ENCODE measurements at regions not wholly inside any gene's neighbourhood (a gene's known extent, or its start where the extent isn't known, plus 50 kb on each side); places are given as distances from the start of the nearest gene placed in this dataset.

- WGBS, result 61% methylated on average over 7 of the region's 7 CpGs
- Histone ChIP-seq H3K27me3 (no peaks in the 10 kb centered on the region), H3K27ac (replicated peaks in 1 of 4) (no peak overlapping the region), H3K4me3 (no peak overlapping the region), H3K9me3 (no peaks in the 10 kb centered on the region), H3K4me1 (no peaks in the 10 kb centered on the region), H3K36me3 (no peaks in the 10 kb centered on the region)
- intact Hi-C loops (cut with DNase I), result no loop called here
- TF ChIP-seq POLR2A (IDR thresholded peaks at IDR 0.05; ENCODE audit: low read depth) (no peak), EP300 (IDR thresholded peaks at IDR 0.05) (no peak), CTCF (IDR thresholded peaks at IDR 0.05) (no peak), POLR2AphosphoS5 (IDR thresholded peaks at IDR 0.05) (no peak)
- DNase-seq (ENCODE audit: extremely low spot score), result no peak
Measured at GRCh38 chr4:13865871-13866669, 238.5 kb upstream of the BOD1L1 start.

- H3K9me3 ChIP-seq, result no peaks in the 10 kb centered on the region
- no peak for TF ChIP-seq CTCF (IDR thresholded peaks at IDR 0.05)
- TF ChIP-seq POLR2AphosphoS5 (IDR thresholded peaks at IDR 0.05), result no peak
- no peak for TF ChIP-seq EP300 (IDR thresholded peaks at IDR 0.05)
- no peak for TF ChIP-seq POLR2A (IDR thresholded peaks at IDR 0.05; ENCODE audit: low read depth)
- no peaks in the 10 kb centered on the region for H3K4me1 ChIP-seq
- intact Hi-C loops (cut with DNase I), result no loop called here
- no peak overlapping the region for H3K27ac ChIP-seq (replicated peaks in 1 of 4)
- H3K27me3 ChIP-seq, result no peaks in the 10 kb centered on the region
- no peaks in the 10 kb centered on the region for H3K36me3 ChIP-seq
- 97% methylated on average over 1 of the region's 1 CpG for WGBS
- no peak for DNase-seq (ENCODE audit: extremely low spot score)
- H3K4me3 ChIP-seq, result no peak overlapping the region
Measured at GRCh38 chr4:13866881-13867280, 239.4 kb upstream of the BOD1L1 start.

- H3K9me3 ChIP-seq, result no peaks in the 10 kb centered on the region
- TF ChIP-seq CTCF (IDR thresholded peaks at IDR 0.05), result no peak
- no peak for TF ChIP-seq POLR2AphosphoS5 (IDR thresholded peaks at IDR 0.05)
- TF ChIP-seq EP300 (IDR thresholded peaks at IDR 0.05), result no peak
- TF ChIP-seq POLR2A (IDR thresholded peaks at IDR 0.05; ENCODE audit: low read depth), result no peak
- H3K27me3 ChIP-seq, result no peaks in the 10 kb centered on the region
- H3K4me3 ChIP-seq, result no peak overlapping the region
- H3K4me1 ChIP-seq, result no peaks in the 10 kb centered on the region
- H3K36me3 ChIP-seq, result no peaks in the 10 kb centered on the region
- H3K27ac ChIP-seq (replicated peaks in 1 of 4), result no peak overlapping the region
- intact Hi-C loops (cut with DNase I), result no loop called here
- DNase-seq (ENCODE audit: extremely low spot score), result no peak
Measured at GRCh38 chr4:13872155-13872554, 244.6 kb upstream of the BOD1L1 start.

- Histone ChIP-seq H3K27me3 (no peaks in the 10 kb centered on the region), H3K36me3 (no peaks in the 10 kb centered on the region), H3K27ac (replicated peaks in 1 of 4) (no peak overlapping the region), H3K4me3 (no peak overlapping the region), H3K9me3 (no peaks in the 10 kb centered on the region), H3K4me1 (no peaks in the 10 kb centered on the region)
- DNase-seq (ENCODE audit: extremely low spot score), result no peak
- no peak for TF ChIP-seq POLR2AphosphoS5 (IDR thresholded peaks at IDR 0.05)
- TF ChIP-seq CTCF (IDR thresholded peaks at IDR 0.05), result no peak
- no peak for TF ChIP-seq POLR2A (IDR thresholded peaks at IDR 0.05; ENCODE audit: low read depth)
- WGBS, result 77% methylated on average over 3 of the region's 3 CpGs
- intact Hi-C loops (cut with DNase I), result no loop called here
Measured at GRCh38 chr4:13872955-13873354, 245.4 kb upstream of the BOD1L1 start.

- no peak for TF ChIP-seq POLR2AphosphoS5 (IDR thresholded peaks at IDR 0.05)
- no peak for TF ChIP-seq EP300 (IDR thresholded peaks at IDR 0.05)
- TF ChIP-seq CTCF (IDR thresholded peaks at IDR 0.05), result no peak
- no peak for TF ChIP-seq POLR2A (IDR thresholded peaks at IDR 0.05; ENCODE audit: low read depth)
- WGBS, result 78% methylated on average over 1 of the region's 1 CpG
- no peaks in the 10 kb centered on the region for H3K27me3 ChIP-seq
- no peaks in the 10 kb centered on the region for H3K9me3 ChIP-seq
- no peaks in the 10 kb centered on the region for H3K4me1 ChIP-seq
- H3K27ac ChIP-seq (replicated peaks in 1 of 4), result no peak overlapping the region
- no peaks in the 10 kb centered on the region for H3K36me3 ChIP-seq
- no peak for DNase-seq (ENCODE audit: extremely low spot score)
- no peak overlapping the region for H3K4me3 ChIP-seq
- intact Hi-C loops (cut with DNase I), result no loop called here
Measured at GRCh38 chr4:13875181-13875580, 247.7 kb upstream of the BOD1L1 start.

All from esophagus muscularis mucosa (tissue), 4 donors.